Mucosa of descending colon (tissue), 3 donors: ENCODE measurements at regions not wholly inside any gene's neighbourhood (a gene's known extent, or its start where the extent isn't known, plus 50 kb on each side); places are given as distances from the start of the nearest gene placed in this dataset.

Source experiments
- ATAC-seq: fragments of 200-7000 bp; cut with Tn5 transposase; one replicate; pipeline ENCODE4 v1.9.1; 2020; ENCODE audit warnings: mild to moderate bottlenecking, moderate library complexity
- DNase-seq, 3 donors: peaks; one replicate each; pipeline ENCODE4 v3.0.0-alpha.2; 2020
- H3K36me3 ChIP-seq: fragments of 200-600 bp; one replicate; pipeline ENCODE4 v1.8.0; 2021; ENCODE audit warnings: low read depth, mild to moderate bottlenecking
- H3K4me1 ChIP-seq: fragments of 200-600 bp; one replicate; pipeline ENCODE4 v1.8.0; 2021; ENCODE audit warnings: low read depth, mild to moderate bottlenecking
- H3K4me3 ChIP-seq: fragments of 200-600 bp; one replicate; pipeline ENCODE4 v1.8.0; 2021; ENCODE audit warnings: mild to moderate bottlenecking
- H3K9me3 ChIP-seq: fragments of 200-600 bp; one replicate; pipeline ENCODE4 v1.8.0; 2021; ENCODE audit warnings: mild to moderate bottlenecking
- CTCF ChIP-seq: fragments of 200-600 bp; IDR thresholded peaks from one replicate; pipeline ENCODE4 v1.8.0; 2022; ENCODE audit warnings: antibody characterized with exemption, mild to moderate bottlenecking
- intact Hi-C, 2 donors: fragments of 100-400 bp; cut with DNase I in 1 of 2; cut with micrococcal nuclease in 1 of 2; formaldehyde crosslinking; loops; one replicate each; pipeline versions ENCODE4 v1.11.0 to v1.11.1; 2022; cut with DNase I, micrococcal nuclease
- donor health status: DM: no; HTN: no; CAD: no; lungs with moderate emphysema.
- donor health status: DM: no; HTN: no; CAD: no.
- donor health status: DM: no; HTN: yes; CAD: no.

- no peak for ATAC-seq
These were observed 161.0 kb downstream of the DDX1 start for GRCh38 chr2:15752552-15753232.

GRCh38 chr2:15753233-15753798 is 161.6 kb downstream of the DDX1 start:
- no peak overlapping the region for H3K4me3 ChIP-seq
- no peaks in the 10 kb centered on the region for H3K9me3 ChIP-seq
- DNase-seq (no peak), ATAC-seq (no peak)
- no peaks in the 10 kb centered on the region for H3K4me1 ChIP-seq
- intact Hi-C loops = no loop called here
- no peak for TF ChIP-seq CTCF
- no peaks in the 10 kb centered on the region for H3K36me3 ChIP-seq

More at GRCh38 chr2:15752552-15753232, 161.0 kb downstream of the DDX1 start:
- Histone ChIP-seq H3K9me3 (no peaks in the 10 kb centered on the region), H3K4me3 (no peak overlapping the region), H3K4me1 (no peaks in the 10 kb centered on the region), H3K36me3 (no peaks in the 10 kb centered on the region)
- DNase-seq = no peak
- intact Hi-C loops = no loop called here
- no peak for TF ChIP-seq CTCF

GRCh38 chr2:15753811-15754702 is 162.4 kb downstream of the DDX1 start:
- no peak for DNase-seq
- no peaks in the 10 kb centered on the region for H3K4me1 ChIP-seq
- ATAC-seq = no peak
- no peak overlapping the region for H3K4me3 ChIP-seq
- intact Hi-C loops = no loop called here
- H3K9me3 ChIP-seq = no peaks in the 10 kb centered on the region
- no peak for TF ChIP-seq CTCF
- H3K36me3 ChIP-seq = no peaks in the 10 kb centered on the region

GRCh38 chr2:15754703-15755099 is 163.0 kb downstream of the DDX1 start:
- DNase-seq = no peak
- TF ChIP-seq CTCF = no peak
- H3K9me3 ChIP-seq = no peaks in the 10 kb centered on the region
- intact Hi-C loops = no loop called here
- ATAC-seq = no peak
- no peaks in the 10 kb centered on the region for H3K4me1 ChIP-seq
- H3K36me3 ChIP-seq = no peaks in the 10 kb centered on the region
- no peak overlapping the region for H3K4me3 ChIP-seq

GRCh38 chr2:15755528-15755927 is 163.9 kb downstream of the DDX1 start:
- H3K9me3 ChIP-seq = no peaks in the 10 kb centered on the region
- H3K4me3 ChIP-seq = no peak overlapping the region
- TF ChIP-seq CTCF = no peak
- H3K36me3 ChIP-seq = no peaks in the 10 kb centered on the region
- intact Hi-C loops = no loop called here
- no peak for DNase-seq
- ATAC-seq = no peak
- no peaks in the 10 kb centered on the region for H3K4me1 ChIP-seq
